Right lobe of liver (tissue), 6 donors: ENCODE measurements at regions not wholly inside any gene's neighbourhood (a gene's known extent, or its start where the extent isn't known, plus 50 kb on each side); places are given as distances from the start of the nearest gene placed in this dataset.
"Not testable (repeated sequence)": the region's sequence is repeated elsewhere in the genome, so short reads cannot be mapped to it uniquely, and the experiment has no call there.

Source experiments
- ATAC-seq, 4 donors: fragments of 200-7000 bp; cut with Tn5 transposase; one replicate each; pipeline ENCODE4 v1.9.1; 2020; ENCODE audit warnings: mild to moderate bottlenecking in 4 of 4, moderate library complexity in 4 of 4
- DNase-seq, 3 donors: peaks; one replicate each; pipeline ENCODE4 v3.0.0-alpha.2; 2020
- H3K27ac ChIP-seq, 3 donors: fragments of 200-600 bp; one replicate each; pipeline ENCODE4 v1.8.0; 2022
- H3K27me3 ChIP-seq, 2 donors: fragments of 200-600 bp; one replicate each; pipeline ENCODE4 v1.8.0; 2022
- H3K36me3 ChIP-seq, 4 donors: fragments of 200-600 bp; sonication (generic) in 1 of 4; one replicate each; pipeline versions ENCODE4 v1.5.1 to v1.8.0; 2017 to 2022; ENCODE audit warnings: control low read depth in 1 of 4
- H3K4me1 ChIP-seq, 4 donors: fragments of 200-600 bp; sonication (generic) in 1 of 4; one replicate each; pipeline versions ENCODE4 v1.5.1 to v1.8.0; 2017 to 2022; ENCODE audit warnings: control low read depth in 1 of 4
- H3K4me3 ChIP-seq, 3 donors: fragments of 200-600 bp; one replicate each; pipeline ENCODE4 v1.8.0; 2022
- H3K9me3 ChIP-seq, 4 donors: fragments of 200-600 bp; sonication (generic) in 1 of 4; one replicate each; pipeline versions ENCODE4 v1.5.1 to v1.8.0; 2017 to 2022; ENCODE audit warnings: control low read depth in 1 of 4
- CTCF ChIP-seq, 4 donors: fragments of 200-600 bp in 3 of 4; fragments of 450-650 bp in 1 of 4; IDR thresholded peaks; one replicate each; pipeline versions ENCODE4 v1.5.1 to v1.8.0; 2016 to 2022; ENCODE audit warnings: antibody characterized with exemption in 4 of 4, mild to moderate bottlenecking in 2 of 4
- POLR2A ChIP-seq: fragments of 450-650 bp; IDR thresholded peaks from one replicate; pipeline ENCODE4 v1.6.1; 2017; ENCODE audit warnings: antibody characterized with exemption, mild to moderate bottlenecking
- WGBS: methylation state at CpG from one replicate; pipeline ENCODE4 v1.1.6; 2018; ENCODE audit warnings: low coverage, low lambda C conversion rate; ENCODE audit not compliant: insufficient coverage; ENCODE audit errors: missing lambda C conversion rate; 5-methylcytosine and 5-hydroxymethylcytosine counted together
- intact Hi-C, 2 donors: fragments of 100-400 bp; cut with DNase I; formaldehyde crosslinking; loops; one replicate each; pipeline versions ENCODE4 v1.11.2 to v1.14.1; 2022
- donor health status: DM: no; HTN: yes; CAD: no.
- donor health status: DM: no; HTN: no; CAD: no.
- donor health status: DM: no; HTN: no; CAD: no.
- donor health status: DM: no; HTN: yes; CAD: no.
- donor health status: DM: no; HTN: yes; CAD: no.

GRCh38 chr10:84739641-84740040 lies 411.3 kb downstream of the CCSER2 start:
- intact Hi-C loops = no loop called here
- ATAC-seq = no peak
- Histone ChIP-seq H3K4me3 (no peak overlapping the region), H3K36me3 (no peaks in the 10 kb centered on the region), H3K27ac (no peak overlapping the region), H3K4me1 (no peaks in the 10 kb centered on the region), H3K9me3 (no peaks in the 10 kb centered on the region), H3K27me3 (no peaks in the 10 kb centered on the region)
- WGBS = 38% methylated on average over 1 of the region's 1 CpG
- DNase-seq = no peak
- TF ChIP-seq POLR2A (no peak), CTCF (IDR thresholded peaks at IDR 0.05) (no peak)

- H3K9me3 ChIP-seq = no peaks in the 10 kb centered on the region
- no peaks in the 10 kb centered on the region for H3K4me1 ChIP-seq
- H3K36me3 ChIP-seq = no peaks in the 10 kb centered on the region
- intact Hi-C loops = no loop called here
- H3K27ac ChIP-seq = no peak overlapping the region
- H3K4me3 ChIP-seq = no peak overlapping the region
- ATAC-seq (peak; percentile 70 to 76 (median 72)), DNase-seq (no peak)
- no peaks in the 10 kb centered on the region for H3K27me3 ChIP-seq
- TF ChIP-seq CTCF (IDR thresholded peaks at IDR 0.05) (peak; percentile 47 to 65 (median 58)), POLR2A (no peak)
Measured at GRCh38 chr10:84743483-84743882, 415.1 kb downstream of the CCSER2 start.

GRCh38 chr10:84755311-84755710 lies 426.9 kb downstream of the CCSER2 start:
- no peak overlapping the region for H3K4me3 ChIP-seq

GRCh38 chr10:84756653-84757052 lies 428.3 kb downstream of the CCSER2 start:
- H3K4me1 ChIP-seq, H3K27me3 ChIP-seq, H3K9me3 ChIP-seq, H3K4me3 ChIP-seq, H3K36me3 ChIP-seq, H3K27ac ChIP-seq, ATAC-seq, intact Hi-C loops, DNase-seq: not testable (repeated sequence)
- WGBS = 88% methylated on average over 1 of the region's 3 CpGs

More at GRCh38 chr10:84755311-84755710, 426.9 kb downstream of the CCSER2 start:
- Histone ChIP-seq H3K27me3 (no peaks in the 10 kb centered on the region), H3K4me1 (no peaks in the 10 kb centered on the region), H3K9me3 (no peaks in the 10 kb centered on the region), H3K36me3 (no peaks in the 10 kb centered on the region), H3K27ac (no peak overlapping the region)
- ATAC-seq = no peak
- TF ChIP-seq POLR2A (no peak), CTCF (IDR thresholded peaks at IDR 0.05) (no peak)
- 46% methylated on average over 6 of the region's 7 CpGs for WGBS
- intact Hi-C loops = no loop called here
- DNase-seq = no peak

GRCh38 chr10:84761994-84762614 lies 433.7 kb downstream of the CCSER2 start:
- H3K36me3 ChIP-seq, H3K27ac ChIP-seq, H3K4me1 ChIP-seq, H3K9me3 ChIP-seq, intact Hi-C loops, H3K27me3 ChIP-seq, ATAC-seq: not testable (repeated sequence)
- peak; percentile 66 to 77 (median 77) for DNase-seq
- WGBS = 48% methylated on average over 5 of the region's 14 CpGs
- H3K4me3 ChIP-seq = peak overlapping the region in 1 of 3 donors; percentile 14
